CD4-positive, alpha-beta T cell treated with Interleukin-2 at 100 ng/mL for 4 hours (primary cell): ENCODE measurements at regions not wholly inside any gene's neighbourhood (a gene's known extent, or its start where the extent isn't known, plus 50 kb on each side); places are given as distances from the start of the nearest gene placed in this dataset.

Experiments
- DNase-seq: peaks from one replicate; pipeline ENCODE4 v3.0.0-alpha.2; 2020; ENCODE audit warnings: low spot score

DNA sequence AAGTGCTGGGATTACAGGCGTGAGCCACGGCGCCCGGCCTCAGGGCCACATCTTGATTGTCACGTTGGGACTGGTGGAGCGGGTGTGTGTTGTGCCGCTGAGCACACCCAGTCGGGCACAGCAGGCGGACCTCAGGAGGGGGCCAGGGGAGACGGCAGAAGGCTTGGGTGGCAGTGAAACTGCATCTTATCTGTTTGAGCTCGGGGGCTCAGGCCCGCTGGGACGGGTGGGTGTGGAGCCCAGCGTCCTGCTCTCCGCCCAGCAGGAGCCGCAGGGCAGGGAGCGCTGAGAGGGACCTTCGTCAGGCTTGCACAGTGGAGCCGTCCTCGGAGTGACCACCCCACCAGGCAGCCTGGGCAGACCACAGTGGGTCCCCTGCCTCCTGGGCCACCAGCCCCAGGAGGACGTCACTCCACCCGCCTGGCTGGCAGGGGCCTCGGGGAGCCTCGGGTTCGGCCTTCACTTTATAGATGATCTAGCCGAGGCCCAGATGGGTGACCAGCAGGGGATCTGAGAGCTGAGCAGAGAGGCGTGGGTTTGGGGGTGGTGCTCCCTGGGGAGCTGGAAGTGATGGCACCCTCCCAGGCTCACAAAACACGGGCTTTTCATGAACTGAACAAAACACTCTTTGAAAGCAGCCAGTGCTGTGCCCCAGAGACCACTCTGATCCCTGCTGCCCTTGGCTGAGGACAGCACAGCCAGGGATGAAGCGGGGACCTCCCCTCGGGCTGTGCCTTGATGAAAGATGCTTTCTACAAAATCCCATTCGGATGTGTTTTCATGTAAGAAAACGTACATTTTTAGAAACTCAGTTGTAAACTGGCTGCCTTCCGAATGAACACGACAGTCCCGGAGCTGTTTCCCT is 181.1 kb downstream of the SEC14L1 start:
- DNase-seq: no peak

DNA sequence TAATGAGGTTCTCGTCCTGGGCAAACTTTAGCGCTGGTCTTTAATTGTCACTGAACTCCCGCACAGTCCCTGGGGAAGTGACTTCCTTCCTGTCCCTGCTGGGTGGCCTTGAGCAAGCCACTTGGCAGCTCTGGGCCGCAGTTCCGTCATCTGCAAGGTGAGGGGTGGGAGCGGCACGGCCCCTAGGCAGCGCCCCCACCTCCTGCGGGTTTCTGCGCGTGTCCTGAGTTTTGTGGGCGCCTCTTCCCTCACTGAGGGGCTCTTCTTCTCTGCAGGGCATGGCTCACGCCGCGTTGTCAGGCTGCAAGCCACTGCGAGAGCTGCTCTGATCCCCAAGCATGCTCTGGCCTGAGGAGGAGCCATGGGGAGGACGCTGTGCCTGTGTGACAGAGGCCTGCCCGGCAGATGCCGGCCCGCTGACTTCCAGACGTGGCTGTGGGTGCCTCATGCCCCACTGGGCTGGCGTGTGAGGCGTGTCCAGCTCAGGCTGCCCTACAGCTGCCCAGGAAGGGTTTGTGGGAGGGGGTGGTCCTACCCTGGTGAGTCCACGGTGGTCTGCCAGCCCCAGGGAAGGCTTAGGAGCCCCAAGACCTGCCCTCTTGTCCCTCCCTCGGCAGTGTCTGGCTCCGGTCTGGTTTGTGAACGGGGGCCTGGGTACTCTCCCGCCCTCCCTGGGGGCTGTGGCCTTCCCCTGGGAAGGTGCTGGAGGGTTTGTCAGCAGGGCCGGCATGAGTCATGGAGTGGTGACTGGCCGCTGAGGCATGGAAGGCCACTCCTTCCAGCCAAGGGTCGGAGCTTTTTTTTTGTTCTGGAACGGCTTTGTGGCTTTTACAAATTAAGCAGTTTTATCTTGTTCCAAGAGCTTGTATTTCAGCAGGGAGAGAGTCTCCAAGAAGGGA is 182.0 kb downstream of the SEC14L1 start:
- DNase-seq: no peak

DNA sequence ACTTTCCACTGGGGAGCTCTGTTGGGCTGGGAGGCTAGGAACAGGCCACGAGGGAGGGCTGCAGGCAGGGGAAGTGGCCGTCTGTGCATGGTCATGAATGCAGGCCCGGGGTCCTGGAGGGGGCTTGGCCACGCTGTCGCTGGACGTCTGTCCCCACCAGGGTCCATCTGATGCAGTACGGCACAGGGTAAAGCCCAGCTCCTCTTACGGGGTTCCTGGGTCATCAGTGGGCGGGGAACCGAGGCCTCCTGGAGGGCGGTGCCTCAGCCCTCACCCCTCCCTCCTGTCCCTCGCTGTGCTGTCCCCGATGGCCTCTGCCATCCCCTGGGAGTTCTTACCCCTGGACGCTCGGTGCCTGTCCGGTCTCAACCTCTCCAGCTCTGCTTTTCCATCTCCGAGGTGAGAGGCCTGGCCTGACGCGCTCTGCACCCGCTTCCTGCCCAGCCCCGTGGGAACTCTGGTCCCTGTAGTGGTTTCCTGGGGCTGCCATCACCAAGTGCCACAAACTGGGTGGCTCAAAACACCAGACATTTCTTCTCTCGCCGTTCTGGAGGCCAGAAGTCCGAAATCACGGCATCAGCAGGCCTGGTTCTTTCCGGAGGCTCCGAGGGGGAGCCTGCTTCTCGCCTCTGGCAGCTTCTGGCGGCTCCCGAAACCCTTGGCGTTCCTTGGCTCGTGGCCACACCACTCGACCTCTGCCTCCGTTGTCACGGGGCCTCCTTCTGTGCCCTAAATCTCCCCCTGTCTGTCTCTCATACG is 182.8 kb downstream of the SEC14L1 start:
- no peak for DNase-seq

DNA sequence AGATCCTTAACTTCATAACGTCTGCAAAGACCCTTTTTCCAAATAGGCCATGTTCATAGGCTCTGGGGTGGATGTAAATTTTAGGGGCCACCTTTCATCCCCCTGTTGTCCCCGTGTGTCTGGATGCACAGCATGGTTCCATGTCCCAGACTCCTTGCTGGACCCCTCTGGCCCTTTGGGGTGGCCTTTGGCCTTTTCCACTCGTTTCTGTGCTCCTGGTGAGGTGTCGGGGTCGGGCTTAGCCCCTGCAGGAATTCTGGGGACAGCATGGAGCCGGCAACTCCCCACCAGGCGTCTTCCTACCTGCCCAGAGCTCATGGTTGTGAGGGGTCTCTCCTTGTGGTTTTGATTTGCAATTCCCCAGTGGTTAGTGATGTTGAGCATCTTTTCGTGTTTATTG is 183.5 kb downstream of the SEC14L1 start:
- DNase-seq: no peak

DNA sequence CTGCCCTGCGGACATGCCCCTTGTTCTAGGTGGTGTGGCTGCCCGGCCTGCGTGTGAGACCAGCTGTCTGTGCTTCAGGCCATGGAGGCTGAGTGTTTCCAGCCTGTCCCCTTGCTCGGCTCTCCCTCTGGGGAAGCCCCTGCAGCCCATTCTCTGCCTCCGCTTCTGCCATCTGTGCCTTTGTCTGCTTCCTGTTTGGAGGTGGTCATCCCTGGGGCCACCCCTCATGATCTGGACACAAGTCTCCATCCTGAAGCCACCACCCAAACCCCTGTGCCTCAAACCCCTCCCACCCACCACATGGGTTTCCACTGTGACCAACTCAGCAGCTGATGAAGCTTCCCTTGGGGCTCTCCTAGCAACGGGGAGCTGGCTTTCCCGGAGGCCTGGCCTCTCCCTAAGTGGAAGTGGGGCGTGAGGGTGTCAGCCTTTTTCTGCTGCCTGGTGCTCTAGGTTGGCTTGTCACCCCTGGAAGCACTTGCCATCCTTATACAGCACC is 184.9 kb downstream of the SEC14L1 start:
- no peak for DNase-seq

DNA sequence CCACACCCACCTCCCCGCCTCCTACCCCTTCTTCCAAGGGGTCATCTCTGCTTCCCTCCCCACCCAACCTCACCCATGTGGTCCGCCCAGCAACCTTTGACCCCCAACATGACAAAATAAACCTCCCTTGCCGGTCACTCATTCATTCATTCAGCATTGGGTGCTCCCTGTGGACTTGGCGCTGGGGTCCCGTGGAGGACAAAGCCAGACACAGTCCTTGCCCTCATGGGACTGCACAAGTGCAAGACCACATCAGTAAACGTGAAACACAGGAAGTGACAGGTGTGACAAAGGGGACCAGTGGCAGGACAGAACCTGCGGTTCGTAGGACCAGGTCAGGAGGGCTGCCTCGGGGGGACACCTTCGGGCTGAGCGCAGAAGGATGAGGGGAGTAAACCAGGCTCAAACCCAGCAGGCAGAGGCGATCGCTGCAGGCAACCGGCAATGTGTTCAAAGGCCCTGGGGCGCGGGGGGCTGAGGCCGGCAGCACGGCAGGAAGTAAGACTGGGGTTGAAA is 185.4 kb downstream of the SEC14L1 start:
- no peak for DNase-seq

DNA sequence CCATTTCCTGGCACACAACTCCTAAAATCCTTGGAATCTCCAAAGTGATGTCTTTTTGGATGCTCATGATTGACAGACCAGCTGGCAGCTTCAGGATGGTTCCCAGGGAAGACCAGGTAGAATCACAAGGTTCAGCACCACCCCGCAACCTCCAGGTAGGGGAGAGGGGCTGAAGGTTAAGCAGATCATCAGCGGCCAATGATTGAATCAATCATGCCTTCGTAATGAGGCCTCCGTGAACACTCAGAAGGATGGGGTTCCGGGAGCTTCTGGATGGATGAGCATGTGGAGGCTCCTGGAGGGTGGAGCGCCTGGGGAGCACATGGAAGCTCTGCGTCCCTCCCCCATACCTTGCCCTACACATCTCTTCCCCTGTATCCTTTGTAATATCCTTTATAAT is 185.9 kb downstream of the SEC14L1 start:
- DNase-seq: no peak

DNA sequence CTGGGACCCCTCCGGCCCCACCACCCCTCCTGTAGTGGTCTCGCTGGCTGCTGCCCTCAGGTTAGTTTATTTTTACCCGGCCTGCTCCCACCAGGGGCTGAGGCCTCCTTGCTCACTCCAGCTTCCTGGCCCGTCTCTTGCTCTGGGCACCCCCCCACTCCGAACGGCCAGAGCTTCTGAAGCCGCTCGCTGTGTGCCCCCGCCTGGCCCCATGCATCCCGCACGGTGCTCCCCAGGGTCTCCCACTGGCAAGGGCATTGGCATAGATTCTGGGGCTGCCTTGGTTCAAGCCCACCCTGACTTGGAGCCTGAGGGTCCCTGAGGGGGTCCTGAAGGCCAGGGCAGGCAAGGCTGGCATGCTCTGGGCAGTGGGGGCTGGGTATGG is 186.4 kb downstream of the SEC14L1 start:
- DNase-seq: no peak

DNA sequence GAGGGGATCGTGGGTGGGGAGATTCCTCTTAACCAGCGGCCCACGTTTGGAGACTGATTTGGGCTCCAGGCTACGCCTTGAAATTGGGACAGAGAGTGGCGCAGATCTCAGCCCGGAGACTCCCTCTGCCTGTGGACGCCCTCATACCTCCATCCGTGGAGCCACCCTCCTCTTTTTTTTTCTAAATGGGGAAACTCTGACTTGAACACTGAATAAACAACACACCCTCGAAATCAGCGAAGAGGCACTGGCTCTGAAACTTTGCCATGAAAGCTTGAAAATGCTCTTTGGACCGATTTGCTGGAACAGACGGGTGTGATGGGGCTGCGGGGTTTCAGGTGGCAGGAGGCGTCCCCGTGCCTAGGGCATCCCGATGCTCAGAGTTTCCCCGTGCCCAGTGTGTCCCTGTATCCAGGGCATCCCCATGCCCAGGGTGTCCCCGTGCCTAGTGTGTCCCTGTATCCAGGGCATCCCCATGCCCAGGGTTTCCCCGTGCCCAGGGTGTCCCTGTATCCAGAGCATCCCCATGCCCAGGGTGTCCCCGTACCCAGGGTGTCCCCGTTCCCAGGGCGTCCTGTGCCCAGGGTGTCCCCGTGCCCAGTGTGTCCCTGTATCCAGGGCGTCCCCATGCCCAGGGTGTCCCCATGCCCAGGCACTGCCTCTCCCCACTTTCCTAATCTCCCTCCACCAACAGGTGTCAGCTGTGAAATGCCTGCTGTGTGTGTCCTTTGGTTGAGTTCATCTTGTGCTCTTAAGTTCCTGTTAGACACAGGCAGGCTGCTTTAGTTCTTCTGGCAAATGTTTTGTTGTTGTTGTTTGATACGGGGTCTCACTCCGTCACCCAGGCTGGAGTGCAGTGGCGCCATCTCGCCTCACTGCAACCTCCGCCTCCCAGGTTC is 187.0 kb downstream of the SEC14L1 start:
- DNase-seq: no peak

DNA sequence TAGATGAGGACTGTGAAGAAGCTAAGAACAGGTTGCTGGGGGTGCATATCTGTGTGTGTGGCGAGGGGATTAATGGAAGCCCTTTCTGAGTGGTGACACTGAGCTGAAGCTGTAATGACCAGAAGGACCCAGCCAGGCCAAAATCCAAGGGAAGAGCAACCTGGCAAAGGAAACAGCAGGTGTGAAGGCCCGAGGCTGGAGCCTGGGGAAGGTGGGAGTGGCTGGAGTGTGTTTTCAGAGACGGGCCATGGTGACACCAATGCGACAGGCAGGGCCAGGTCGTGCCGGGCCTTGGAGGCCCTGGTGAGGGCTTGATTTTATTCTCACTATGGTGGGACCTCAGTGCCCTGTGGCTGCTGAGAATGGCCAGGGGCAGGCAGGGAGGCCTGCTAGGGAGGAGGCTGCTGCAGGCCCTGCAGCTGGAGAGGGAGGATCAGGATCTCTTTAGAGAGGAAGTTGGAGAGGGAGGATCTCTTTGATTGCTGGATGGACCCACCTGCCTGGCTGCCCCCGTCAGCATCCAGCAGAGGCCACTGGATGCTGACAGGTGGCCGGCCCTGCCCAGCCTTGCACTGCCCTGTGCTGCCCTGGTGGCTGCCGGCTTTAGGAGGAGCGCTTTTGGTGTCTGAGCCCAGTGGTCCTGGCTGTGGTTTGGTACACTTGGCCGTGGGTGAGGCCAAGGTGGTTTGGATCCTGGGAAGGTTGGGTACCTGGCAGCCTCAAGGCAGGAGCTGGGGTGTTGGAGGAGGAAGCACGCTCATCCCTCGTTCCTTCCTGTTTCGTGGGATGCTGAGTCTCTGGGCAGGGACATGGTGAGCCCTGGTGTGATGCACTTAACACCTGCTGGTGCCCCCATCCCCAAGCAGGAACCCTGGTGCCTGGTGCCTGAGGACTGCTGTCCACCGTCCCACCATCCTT is 188.3 kb downstream of the SEC14L1 start:
- DNase-seq: no peak

DNA sequence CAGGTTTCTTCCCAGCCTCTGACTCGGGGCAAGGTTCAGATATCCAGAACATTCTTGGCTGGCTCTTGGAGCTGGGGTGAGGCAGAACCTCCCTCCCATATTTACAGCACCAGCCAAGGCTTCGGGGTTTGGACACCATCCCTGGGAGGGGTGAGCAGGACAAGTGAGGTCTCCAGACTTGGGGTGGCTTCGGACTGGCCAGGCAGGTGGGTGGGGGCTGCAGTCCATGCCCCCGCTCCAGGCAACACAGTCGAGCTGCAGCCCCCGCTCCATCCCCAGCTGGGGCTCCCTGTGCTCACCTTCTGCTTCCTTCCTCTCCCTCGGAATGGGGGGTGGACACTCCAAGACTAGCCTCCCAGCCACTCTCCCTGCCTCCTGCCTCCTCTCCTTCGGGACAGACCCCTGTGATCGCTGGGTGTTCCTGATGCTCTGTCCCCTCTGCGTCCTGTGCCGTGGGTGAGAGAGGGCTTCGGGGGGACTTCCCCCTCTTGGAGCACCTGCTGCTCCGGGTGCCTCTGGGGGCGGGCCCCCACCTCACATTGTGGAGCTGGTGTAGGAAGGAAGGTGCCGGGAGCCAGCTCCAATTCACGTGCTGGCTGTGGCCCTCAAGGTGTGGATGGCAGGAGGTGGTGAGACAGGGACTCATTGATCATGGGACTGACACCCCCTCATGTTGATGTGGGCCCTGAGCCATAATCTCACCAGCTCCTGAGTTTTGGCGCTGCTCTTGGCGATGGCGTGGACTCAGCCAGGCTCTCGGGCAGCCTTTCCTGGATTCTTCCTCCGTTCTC is 189.2 kb downstream of the SEC14L1 start:
- no peak for DNase-seq

DNA sequence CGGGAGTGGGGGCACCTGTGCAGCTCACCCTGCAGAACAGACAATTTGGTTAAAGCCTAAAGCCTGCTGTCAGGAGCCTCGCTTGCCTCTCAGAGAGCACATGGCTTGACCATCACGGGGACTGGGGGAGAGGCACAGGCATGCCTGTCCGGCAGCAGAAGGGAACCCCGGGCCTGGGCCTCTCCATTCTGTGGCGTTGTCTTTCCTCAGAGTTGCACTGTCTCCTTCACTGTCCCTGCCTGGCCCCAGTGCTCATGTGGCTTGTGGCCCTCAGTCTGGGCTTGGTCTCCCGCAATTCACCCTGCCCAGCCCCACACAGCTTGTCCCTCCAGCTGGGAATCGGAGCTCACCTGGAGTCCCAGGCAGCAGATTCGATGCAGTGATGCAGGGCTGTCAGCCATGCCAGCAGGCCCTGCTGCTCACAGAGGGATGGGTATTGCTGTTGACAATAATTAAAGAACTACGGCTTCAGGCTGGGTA is 189.9 kb downstream of the SEC14L1 start:
- no peak for DNase-seq

DNA sequence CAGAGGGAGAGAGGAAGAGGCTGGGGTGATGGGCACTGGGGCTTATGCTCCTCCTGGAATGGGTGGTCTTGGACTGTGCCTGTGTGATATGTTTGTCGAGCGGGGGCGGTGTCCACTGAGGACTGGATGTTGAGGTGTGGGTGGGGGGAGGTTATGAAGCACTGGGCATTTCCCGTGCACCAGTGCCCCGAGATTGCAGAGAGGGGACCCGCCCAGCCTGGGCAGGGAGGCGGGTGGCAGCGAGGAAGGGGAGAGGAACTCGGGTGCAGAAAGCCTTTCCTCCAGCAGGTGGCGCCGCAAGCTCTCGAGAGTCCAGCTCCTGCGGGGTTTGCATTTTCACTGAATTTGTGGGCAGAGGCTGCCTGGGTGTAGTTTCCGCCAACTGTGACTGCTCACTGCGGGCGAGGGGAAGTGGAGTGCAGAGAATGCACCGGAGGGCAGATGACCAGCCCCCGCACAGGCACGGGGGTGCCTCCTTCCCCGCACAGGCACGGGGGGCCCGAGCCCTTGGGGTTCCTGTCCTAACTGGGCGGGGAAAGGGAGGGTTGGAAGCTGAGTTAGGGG is 190.6 kb downstream of the SEC14L1 start:
- DNase-seq: peak; percentile 97

DNA sequence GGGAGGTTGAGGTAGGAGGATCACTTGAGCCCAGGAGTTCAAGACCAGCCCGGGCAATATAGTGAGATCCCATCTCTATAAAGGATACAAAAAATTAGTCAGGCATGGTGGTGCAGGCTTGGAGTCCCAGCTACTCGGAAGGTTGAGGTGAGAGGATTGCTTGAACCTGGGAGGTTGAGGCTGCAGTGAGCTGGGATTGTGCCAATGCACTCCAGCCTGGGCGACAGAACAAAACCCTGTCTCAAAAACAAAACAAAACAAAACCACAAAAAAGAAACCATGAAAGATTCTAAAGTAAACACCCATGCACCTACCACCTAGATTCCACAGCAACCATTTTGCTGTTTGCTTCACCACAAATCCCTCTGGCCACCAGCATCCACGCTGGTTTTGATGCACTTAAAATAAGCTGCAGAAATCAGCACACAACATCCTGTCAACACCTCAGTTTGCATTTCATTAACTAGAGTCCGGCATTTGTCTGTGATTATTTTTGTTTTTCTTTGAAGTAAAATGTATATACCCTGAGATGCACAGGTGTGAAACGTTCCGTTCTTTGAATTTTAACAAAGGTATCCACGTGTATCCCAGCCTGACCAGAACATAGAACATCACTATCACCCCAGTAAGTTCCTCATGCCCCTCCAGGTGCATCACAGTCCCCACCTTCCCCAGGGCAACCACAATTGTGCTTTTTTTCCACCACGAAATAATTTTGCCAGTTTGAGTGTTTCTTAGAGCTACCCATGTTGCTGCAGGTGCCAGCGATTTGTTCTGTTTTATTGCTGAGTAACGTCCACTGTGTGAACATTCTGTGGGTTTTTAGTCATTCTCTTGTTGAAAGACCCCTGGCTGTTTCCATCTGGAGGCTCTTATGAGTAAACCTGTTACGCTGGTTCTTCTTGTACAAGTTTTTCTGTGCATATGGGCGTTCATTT is 191.5 kb downstream of the SEC14L1 start:
- peak; percentile 60 for DNase-seq

DNA sequence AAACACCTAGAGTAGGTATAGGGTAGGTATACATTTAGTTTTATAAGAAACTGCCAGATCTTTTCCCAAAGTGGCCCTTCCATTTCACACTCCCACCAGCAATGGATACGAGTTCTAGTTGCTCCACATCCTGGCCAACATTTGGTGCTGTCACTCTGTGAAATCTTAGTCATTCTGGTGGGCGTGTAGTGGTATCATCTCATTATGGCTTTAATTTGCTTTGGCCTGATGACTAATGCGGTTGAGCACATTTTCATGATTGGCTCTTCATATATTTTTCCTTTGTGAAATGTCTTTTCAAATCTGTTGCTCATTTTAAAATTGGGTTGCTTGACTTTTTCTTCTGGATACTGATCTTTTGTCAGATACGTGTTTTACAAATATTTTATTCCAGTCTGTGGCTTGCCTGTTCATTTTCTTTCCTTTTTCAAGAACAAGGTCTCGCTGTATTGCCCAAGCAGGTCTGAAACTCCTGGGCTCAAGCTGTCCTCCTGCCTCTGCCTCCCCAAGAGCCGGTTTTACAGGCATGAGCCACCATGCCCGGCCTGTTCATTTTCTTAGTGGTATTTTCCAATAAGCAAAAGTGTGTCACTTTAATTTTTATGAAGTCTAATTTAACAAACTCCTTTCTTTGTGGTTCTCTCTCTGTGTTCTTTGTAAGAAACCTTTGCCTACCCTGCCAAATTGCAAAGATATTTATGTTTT is 192.4 kb downstream of the SEC14L1 start:
- peak; percentile 76 for DNase-seq

DNA sequence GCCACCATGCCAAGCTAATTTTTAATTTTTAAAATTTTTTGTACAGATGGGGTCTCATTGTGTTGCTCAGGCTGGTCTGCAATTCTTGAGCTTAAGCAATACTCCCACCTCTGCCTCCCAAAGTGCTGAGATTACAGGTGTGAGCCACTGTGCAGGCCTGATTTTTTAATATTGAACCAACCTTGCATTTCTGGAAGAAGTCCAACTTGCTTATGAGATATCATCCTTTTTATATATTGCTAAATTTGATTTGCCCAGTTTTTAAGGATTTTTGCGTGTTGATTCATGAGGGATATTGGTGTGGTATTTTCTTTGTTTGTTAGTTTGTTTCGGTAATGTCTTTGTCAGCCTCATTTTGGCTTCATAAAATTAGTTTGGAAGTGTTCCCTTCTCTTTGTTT is 196.4 kb downstream of the SEC14L1 start:
- no peak for DNase-seq

DNA sequence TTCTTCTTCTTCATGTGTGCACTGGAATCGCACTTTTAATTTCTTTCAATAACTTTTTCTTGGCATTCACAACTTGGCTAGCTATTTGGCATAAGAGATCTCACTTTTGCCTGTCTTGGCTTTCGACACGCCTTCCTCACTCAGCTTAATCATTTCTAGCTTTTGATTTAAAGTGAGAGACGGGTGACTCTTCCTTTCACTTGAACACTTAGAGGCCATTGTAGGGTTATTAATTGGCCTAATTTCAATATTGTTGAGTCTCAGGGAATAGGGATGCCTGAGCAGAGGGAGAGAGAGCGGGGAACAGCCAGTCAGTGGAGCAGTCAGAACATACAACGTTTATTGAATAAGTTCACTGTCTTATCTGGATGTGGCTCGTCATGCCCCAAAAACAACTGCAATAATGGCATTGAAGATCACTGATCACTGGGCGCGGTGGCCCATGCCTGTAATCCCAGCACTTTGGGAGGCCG is 200.3 kb downstream of the SEC14L1 start:
- no peak for DNase-seq
